WTC11 (cell line): ENCODE measurements at regions not wholly inside any gene's neighbourhood (a gene's known extent, or its start where the extent isn't known, plus 50 kb on each side); places are given as distances from the start of the nearest gene placed in this dataset.
A peak's percentile ranks its signal among the peaks of the same experiment; 100 is the strongest.

Source experiments
- ATF3 ChIP-seq: sonication (generic); formaldehyde crosslinking; conservative IDR thresholded peaks from 2 replicates; pipeline ENCODE4 v1.8.1; 2022; ENCODE audit warnings: mild to moderate bottlenecking, missing genetic modification reagents
- CTCF ChIP-seq: fragments of 200-600 bp; IDR thresholded peaks from 2 replicates; pipeline ENCODE4 v1.8.0; 2022; ENCODE audit warnings: antibody characterized with exemption
- FOXP4 ChIP-seq: sonication (generic); formaldehyde crosslinking; IDR thresholded peaks from 2 replicates; pipeline ENCODE4 v1.8.0; 2022; ENCODE audit warnings: mild to moderate bottlenecking, missing genetic modification reagents
- JUN ChIP-seq: sonication (generic); formaldehyde crosslinking; IDR thresholded peaks from 2 replicates; pipeline ENCODE4 v1.8.0; 2023; ENCODE audit warnings: mild to moderate bottlenecking, missing genetic modification reagents
- OVOL2 ChIP-seq: fragments of 250-450 bp; sonication (Bioruptor Pico); IDR thresholded peaks from 2 replicates; pipeline ENCODE4 v1.9.0; 2021; ENCODE audit warnings: mild to moderate bottlenecking, borderline replicate concordance
- ZNF512 ChIP-seq: sonication (generic); formaldehyde crosslinking; IDR thresholded peaks from 2 replicates; pipeline ENCODE4 v1.8.1; 2022; ENCODE audit warnings: missing genetic modification reagents, borderline replicate concordance

GRCh38 chr3:135736740-135737139 lies 228.8 kb upstream of the PPP2R3A start:
- peak; percentile 42; the same call in 1 of the 2 replicates for TF ChIP-seq CTCF
- TF ChIP-seq ZNF512, result no peak
- no peak for TF ChIP-seq JUN
- TF ChIP-seq OVOL2 (CRISPR knock-in tag), result no peak
- no peak for TF ChIP-seq FOXP4
- no peak for TF ChIP-seq ATF3 (CRISPR knock-in tag)
